AG10803 (cell line): ENCODE measurements at regions not wholly inside any gene's neighbourhood (a gene's known extent, or its start where the extent isn't known, plus 50 kb on each side); places are given as distances from the start of the nearest gene placed in this dataset.
"Not testable (repeated sequence)": the region's sequence is repeated elsewhere in the genome, so short reads cannot be mapped to it uniquely, and the experiment has no call there.

Source experiments
- DNase-seq: peaks from one replicate; pipeline ENCODE4 v3.0.0; 2010; ENCODE audit warnings: low read depth
- H3K4me3 ChIP-seq: 2 replicates; pipeline ENCODE4 v1.5.1; 2011; ENCODE audit warnings: mild to moderate bottlenecking, low read length, control low read depth
- CTCF ChIP-seq: conservative IDR thresholded peaks from 2 replicates; pipeline ENCODE4 v1.5.1; 2011; ENCODE audit warnings: mild to moderate bottlenecking, low read length, control low read depth, inconsistent platforms

- DNase-seq: no peak
- no peak for TF ChIP-seq CTCF
- H3K4me3 ChIP-seq: no peak overlapping the region
These were observed 565.1 kb downstream of the C6orf118 start for GRCh38 chr6:164744301-164744700.

DNA sequence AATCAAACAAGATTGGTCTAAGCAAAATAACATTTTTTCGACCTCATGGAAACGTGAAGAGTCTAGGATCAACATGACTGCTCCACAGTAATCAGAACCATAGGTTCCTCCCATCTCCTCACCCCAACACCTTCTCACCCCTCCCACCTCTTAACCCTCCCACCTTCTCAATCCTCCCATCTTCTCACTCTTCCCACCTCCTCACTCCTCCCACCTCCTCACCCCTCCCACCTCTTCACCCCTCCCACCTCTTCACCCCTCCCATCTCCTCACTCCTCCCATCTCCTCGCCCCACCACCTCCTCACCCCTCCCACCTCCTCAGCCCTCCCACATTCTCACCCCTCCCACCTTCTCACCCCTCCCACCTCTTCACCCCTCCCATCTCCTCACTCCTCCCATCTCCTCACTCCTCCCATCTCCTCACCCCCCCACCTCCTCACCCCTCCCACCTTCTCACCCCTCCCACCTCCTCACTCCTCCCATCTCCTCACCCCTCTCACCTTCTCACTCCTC lies 567.4 kb downstream of the C6orf118 start:
- DNase-seq: no peak
- TF ChIP-seq CTCF: no peak
- H3K4me3 ChIP-seq: no peak overlapping the region

DNA sequence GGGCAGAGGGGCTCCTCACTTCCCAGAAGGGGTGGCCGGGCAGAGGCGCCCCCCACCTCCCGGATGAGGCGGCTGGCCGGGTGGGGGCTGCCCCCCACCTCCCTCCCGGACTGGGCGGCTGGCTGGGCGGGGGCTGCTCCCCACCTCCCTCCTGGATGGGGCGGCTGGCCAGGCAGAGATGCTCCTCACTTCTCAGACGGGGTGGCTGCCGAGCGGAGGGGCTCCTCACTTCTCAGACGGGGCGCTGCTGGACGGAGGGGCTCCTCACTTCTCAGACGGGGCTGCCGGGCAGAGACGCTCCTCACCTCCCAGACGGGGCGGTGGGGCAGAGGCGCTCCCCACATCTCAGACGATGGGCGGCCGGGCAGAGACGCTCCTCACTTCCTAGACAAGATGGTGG lies 573.3 kb downstream of the C6orf118 start:
- not testable (repeated sequence) for H3K4me3 ChIP-seq, DNase-seq

GRCh38 chr6:164731539-164731938 lies 577.9 kb downstream of the C6orf118 start:
- no peak for TF ChIP-seq CTCF
- no peak for DNase-seq
- H3K4me3 ChIP-seq: no peak overlapping the region

DNA sequence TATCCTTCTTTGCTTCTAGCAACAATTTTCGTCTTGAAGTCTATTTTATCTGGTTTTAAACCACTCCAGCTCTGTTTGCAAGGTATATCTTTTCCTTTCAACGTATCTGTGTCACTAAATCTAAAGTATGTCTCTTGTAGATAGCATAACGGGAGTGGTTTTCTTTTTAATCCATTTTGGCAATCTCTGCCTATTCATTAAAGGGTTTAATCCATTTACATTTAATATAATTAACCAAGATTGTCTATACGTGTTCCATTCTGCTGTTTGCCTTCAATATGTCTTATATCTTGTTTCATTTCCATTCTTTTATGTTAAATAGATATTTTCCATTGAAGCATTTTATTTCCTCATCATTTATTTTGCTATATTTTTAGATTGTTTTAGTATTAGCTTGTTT lies 587.9 kb downstream of the C6orf118 start:
- H3K4me3 ChIP-seq: no peak overlapping the region
- no peak for TF ChIP-seq CTCF

GRCh38 chr6:164700497-164700896 lies 608.9 kb downstream of the C6orf118 start:
- TF ChIP-seq CTCF: no peak
- no peak overlapping the region for H3K4me3 ChIP-seq
- no peak for DNase-seq

More for the DNA sequence above, 587.9 kb downstream of the C6orf118 start:
- DNase-seq: no peak

DNA sequence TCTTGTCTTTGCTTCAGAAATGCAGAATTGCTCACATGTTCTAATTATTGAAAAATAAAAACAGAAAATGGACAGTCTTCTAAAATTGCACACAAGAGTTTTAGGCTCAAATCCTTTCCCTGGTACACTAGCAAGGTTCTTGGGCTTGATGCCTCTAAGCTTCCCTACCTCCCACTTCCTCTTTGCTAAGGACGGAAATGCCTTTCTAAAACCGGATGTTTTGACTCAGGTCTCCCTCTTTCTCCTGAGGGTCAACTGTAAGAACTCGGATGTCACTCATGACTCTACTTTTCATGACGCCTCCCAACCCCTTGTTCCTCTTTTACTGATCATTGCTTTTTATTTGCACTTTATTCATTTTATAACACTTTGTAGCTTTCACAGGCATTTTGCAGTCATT lies 613.5 kb downstream of the C6orf118 start:
- no peak for DNase-seq
- no peak for TF ChIP-seq CTCF
- H3K4me3 ChIP-seq: no peak overlapping the region

DNA sequence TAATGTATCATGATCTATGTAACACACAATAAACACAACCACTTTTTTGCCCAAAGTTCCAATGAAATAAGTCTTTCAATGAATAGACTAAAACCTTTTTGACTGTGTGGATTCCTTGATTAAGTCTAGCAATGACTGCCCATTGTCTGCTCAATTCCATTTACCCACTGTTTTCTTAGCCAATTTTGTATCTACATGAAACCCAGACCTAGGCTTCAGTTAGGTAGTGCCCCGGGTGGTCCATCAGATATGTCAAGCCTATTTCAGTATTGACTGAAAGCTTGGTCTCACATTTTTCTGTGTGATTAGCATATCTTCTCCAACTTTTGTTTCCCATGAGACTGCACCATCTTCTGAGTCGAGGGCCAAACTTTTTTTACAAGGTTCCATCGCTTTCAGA lies 615.0 kb downstream of the C6orf118 start:
- no peak for TF ChIP-seq CTCF
- no peak overlapping the region for H3K4me3 ChIP-seq
- DNase-seq: no peak
